CD14-positive monocyte (primary cell): ENCODE measurements at regions not wholly inside any gene's neighbourhood (a gene's known extent, or its start where the extent isn't known, plus 50 kb on each side); places are given as distances from the start of the nearest gene placed in this dataset.

ENCODE experiments used
- DNase-seq, 3 donors: peaks; one replicate each; pipeline ENCODE4 v3.0.0-alpha.2; 2011 to 2022
- H2AFZ ChIP-seq: 2 replicates; pipeline ENCODE4 v1.6.0; 2012; ENCODE audit warnings: mild to moderate bottlenecking, low read depth, low read length, inconsistent platforms; ENCODE audit not compliant: insufficient read depth, poor library complexity, severe bottlenecking
- H3K27ac ChIP-seq, 2 donors: 1 replicate in 1 of 2; 2 replicates in 1 of 2; pipeline ENCODE4 v1.5.1; 2012 to 2013; ENCODE audit warnings: low read length in 2 of 2, control low read depth in 1 of 2, inconsistent platforms in 1 of 2, low read depth in 1 of 2, mild to moderate bottlenecking in 1 of 2
- H3K27me3 ChIP-seq, 2 donors: one replicate each; pipeline versions ENCODE4 v1.6.0 to v1.6.1; 2011 to 2013; ENCODE audit warnings: low read length in 2 of 2; ENCODE audit not compliant: control insufficient read depth in 2 of 2, insufficient read depth in 2 of 2
- H3K36me3 ChIP-seq, 2 donors: replicated peaks in 1 of 2; 1 replicate in 1 of 2; 2 replicates in 1 of 2; pipeline versions ENCODE4 v1.5.1 to v1.6.1; 2012 to 2013; ENCODE audit warnings: low read length in 2 of 2, control low read depth in 1 of 2, inconsistent platforms in 1 of 2, mild to moderate bottlenecking in 1 of 2; ENCODE audit not compliant: insufficient read depth in 2 of 2, control insufficient read depth in 1 of 2
- H3K4me1 ChIP-seq, 2 donors: 1 replicate in 1 of 2; 2 replicates in 1 of 2; pipeline versions ENCODE4 v1.5.1 to v1.6.1; 2012 to 2013; ENCODE audit warnings: low read length in 2 of 2, control low read depth in 1 of 2, inconsistent platforms in 1 of 2, mild to moderate bottlenecking in 1 of 2, moderate library complexity in 1 of 2; ENCODE audit not compliant: insufficient read depth in 2 of 2, control insufficient read depth in 1 of 2
- H3K4me2 ChIP-seq: replicated peaks from 2 replicates; pipeline ENCODE3; 2012; ENCODE audit warnings: low read length, moderate library complexity, mild to moderate bottlenecking; ENCODE audit not compliant: poor library complexity, severe bottlenecking; ENCODE audit errors: extremely low read depth
- H3K4me3 ChIP-seq, 3 experiments: fragments of 200-600 bp in 1 of 3; sonication (generic) in 1 of 3; replicated peaks in 1 of 3; 1 replicate in 2 of 3; 2 replicates in 1 of 3; pipeline ENCODE4 v1.5.1; 2011 to 2013; ENCODE audit warnings: low read length in 3 of 3, mild to moderate bottlenecking in 3 of 3, control low read depth in 2 of 3, low read depth in 2 of 3, inconsistent platforms in 1 of 3, moderate library complexity in 1 of 3
- H3K79me2 ChIP-seq: 2 replicates; pipeline ENCODE4 v1.6.0; 2012; ENCODE audit warnings: mild to moderate bottlenecking, control low read depth, inconsistent platforms, low read length, moderate library complexity; ENCODE audit not compliant: insufficient read depth
- H3K9ac ChIP-seq: 2 replicates; pipeline ENCODE4 v1.6.0; 2017; ENCODE audit warnings: low read length, mild to moderate bottlenecking; ENCODE audit not compliant: insufficient read depth, poor library complexity, severe bottlenecking
- H3K9me3 ChIP-seq, 2 donors: replicated peaks in 1 of 2; 1 replicate in 1 of 2; 2 replicates in 1 of 2; pipeline versions ENCODE4 v1.5.1 to v1.6.1; 2012 to 2013; ENCODE audit warnings: low read length in 2 of 2, control low read depth in 1 of 2; ENCODE audit not compliant: control insufficient read depth in 1 of 2, insufficient read depth in 1 of 2
- H4K20me1 ChIP-seq: 2 replicates; pipeline ENCODE4 v1.6.0; 2012; ENCODE audit warnings: mild to moderate bottlenecking, low read length, control low read depth, moderate library complexity; ENCODE audit not compliant: insufficient read depth
- H3K27ac Mint-ChIP-seq, 7 donors: one replicate each; pipeline ENCODE4 v1.8.0; 2020; ENCODE audit warnings: mild to moderate bottlenecking in 7 of 7, mixed read lengths in 7 of 7, moderate library complexity in 6 of 7, inconsistent platforms in 2 of 7
- H3K27me3 Mint-ChIP-seq, 3 donors: one replicate each; pipeline ENCODE4 v1.8.0; 2021 to 2022; ENCODE audit warnings: low read depth in 3 of 3, mild to moderate bottlenecking in 3 of 3, mixed read lengths in 3 of 3, moderate library complexity in 3 of 3, inconsistent platforms in 1 of 3
- H3K36me3 Mint-ChIP-seq, 2 donors: one replicate each; pipeline ENCODE4 v1.8.0; 2020; ENCODE audit warnings: mixed read lengths in 2 of 2, inconsistent platforms in 1 of 2, mild to moderate bottlenecking in 1 of 2
- H3K4me1 Mint-ChIP-seq: one replicate; pipeline ENCODE4 v1.8.0; 2020; ENCODE audit warnings: mild to moderate bottlenecking, mixed read lengths
- H3K4me3 Mint-ChIP-seq, 2 donors: one replicate each; pipeline ENCODE4 v1.8.0; 2020; ENCODE audit warnings: mild to moderate bottlenecking in 2 of 2, mixed read lengths in 2 of 2, moderate library complexity in 1 of 2
- H3K9me3 Mint-ChIP-seq, 7 donors: one replicate each; pipeline ENCODE4 v1.8.0; 2020 to 2022; ENCODE audit warnings: mixed read lengths in 7 of 7, mild to moderate bottlenecking in 6 of 7, moderate library complexity in 6 of 7, inconsistent platforms in 2 of 7
- CTCF ChIP-seq: fragments of 200-600 bp; IDR thresholded peaks from one replicate; pipeline ENCODE4 v1.8.0; 2022; ENCODE audit warnings: antibody characterized with exemption, mild to moderate bottlenecking
- WGBS: methylation state at CpG from one replicate; pipeline ENCODE4 v1.1.5; 2013; ENCODE audit warnings: missing lambda C conversion rate; ENCODE audit not compliant: insufficient coverage; 5-methylcytosine and 5-hydroxymethylcytosine counted together
- intact Hi-C, 2 donors: fragments of 100-400 bp; cut with micrococcal nuclease; formaldehyde crosslinking; loops; one replicate each; pipeline versions ENCODE4 v1.15.0 to v1.15.1; 2023

- Mint-ChIP-seq H3K4me3 (no peak overlapping the region), H3K9me3 (peaks cover 0 to 8% (median 2%) of the 10 kb centered on the region in 7 donors), H3K27ac (no peak overlapping the region), H3K4me1 (no peaks in the 10 kb centered on the region), H3K27me3 (peaks cover 0 to 3% (median 1%) of the 10 kb centered on the region in 3 donors), H3K36me3 (no peaks in the 10 kb centered on the region)
- Histone ChIP-seq H3K27me3 (no peaks in the 10 kb centered on the region), H3K4me2 (no peak overlapping the region), H3K9ac (no peak overlapping the region), H3K79me2 (no peaks in the 10 kb centered on the region), H3K4me3 (no peak overlapping the region), H3K27ac (no peak overlapping the region), H3K4me1 (no peaks in the 10 kb centered on the region), H3K36me3 (no peaks in the 10 kb centered on the region), H2AFZ (no peak overlapping the region), H3K9me3 (no peaks in the 10 kb centered on the region), H4K20me1 (no peaks in the 10 kb centered on the region)
- no peak for TF ChIP-seq CTCF
- intact Hi-C loops = no loop called here
- DNase-seq = no peak
Measured at GRCh38 chr4:22986262-22986661, 293.5 kb downstream of the GBA3 start.

DNA sequence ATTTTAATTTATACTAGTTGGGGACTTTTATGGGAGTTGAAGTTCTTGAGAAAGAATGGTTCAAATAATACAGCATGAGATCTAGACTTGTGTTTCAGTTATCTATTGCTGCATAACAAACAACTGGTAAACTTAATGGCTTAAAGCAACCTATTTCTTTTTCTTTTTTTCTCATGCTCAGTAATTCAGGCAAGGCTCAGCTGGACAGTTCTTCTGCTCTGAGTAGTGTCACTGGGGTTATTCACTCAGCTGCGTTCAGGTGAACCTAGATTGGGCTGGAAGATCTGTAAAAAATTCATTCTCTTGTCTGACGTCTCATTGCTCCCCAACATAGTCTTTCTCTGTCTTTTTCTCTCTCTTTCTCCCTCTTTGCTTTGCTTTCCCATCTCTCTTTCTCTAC, 291.7 kb downstream of the GBA3 start:
- no peak overlapping the region for H3K9ac ChIP-seq
- no peaks in the 10 kb centered on the region for H3K36me3 Mint-ChIP-seq
- peaks cover 0 to 2% of the 10 kb centered on the region in 2 donors for H3K9me3 ChIP-seq
- H3K4me3 ChIP-seq = no peak overlapping the region
- no peaks in the 10 kb centered on the region for H3K4me1 ChIP-seq
- H3K9me3 Mint-ChIP-seq = peaks cover 0 to 11% (median 2%) of the 10 kb centered on the region in 7 donors
- H3K4me2 ChIP-seq = no peak overlapping the region
- no peak for TF ChIP-seq CTCF
- no peak overlapping the region for H3K4me3 Mint-ChIP-seq
- H3K36me3 ChIP-seq = no peaks in the 10 kb centered on the region
- no peak overlapping the region for H2AFZ ChIP-seq
- H3K27ac ChIP-seq = no peak overlapping the region
- no peaks in the 10 kb centered on the region for H3K27me3 ChIP-seq
- no peaks in the 10 kb centered on the region for H3K4me1 Mint-ChIP-seq
- H3K27ac Mint-ChIP-seq = no peak overlapping the region
- H3K79me2 ChIP-seq = no peaks in the 10 kb centered on the region
- H4K20me1 ChIP-seq = no peaks in the 10 kb centered on the region
- H3K27me3 Mint-ChIP-seq = peaks cover 0 to 3% (median 1%) of the 10 kb centered on the region in 3 donors
- no peak for DNase-seq
- intact Hi-C loops = no loop called here
- no CpG with 5 or more reads among the region's 2 CpGs for WGBS
